Fibroblast of lung (primary cell): ENCODE measurements at regions not wholly inside any gene's neighbourhood (a gene's known extent, or its start where the extent isn't known, plus 50 kb on each side); places are given as distances from the start of the nearest gene placed in this dataset.

Source experiments
- CTCF ChIP-seq, 2 donors: IDR thresholded peaks in 1 of 2; conservative IDR thresholded peaks in 1 of 2; 1 replicate in 1 of 2; 2 replicates in 1 of 2; pipeline ENCODE4 v1.5.1; 2011 to 2012; ENCODE audit warnings: low read length in 2 of 2, control low read depth in 1 of 2, inconsistent platforms in 1 of 2, low read depth in 1 of 2, mild to moderate bottlenecking in 1 of 2
- EZH2 ChIP-seq: IDR thresholded peaks from 2 replicates; pipeline ENCODE4 v1.5.1; 2012; ENCODE audit warnings: low read length, control low read depth, mild to moderate bottlenecking; ENCODE audit errors: missing control alignments

DNA sequence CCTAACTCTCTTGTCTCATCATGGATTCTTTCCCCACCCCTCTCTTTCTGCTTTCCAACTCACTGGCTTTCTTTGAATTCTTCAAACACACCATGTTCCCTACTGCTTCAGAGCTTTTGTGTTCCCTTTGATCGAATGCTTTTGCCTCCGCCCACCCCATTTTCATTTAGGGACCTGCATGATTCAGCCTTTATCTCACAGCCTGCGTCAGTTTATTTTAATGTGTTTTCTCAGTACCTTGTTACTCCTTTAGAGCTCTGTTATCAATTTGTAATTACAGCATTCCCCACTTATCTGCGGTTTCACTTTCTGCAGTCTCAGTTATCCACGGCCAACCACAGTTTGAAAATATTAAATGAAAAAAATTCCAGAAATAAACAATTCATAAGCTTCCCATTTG is 451.3 kb downstream of the METTL15 start:
- TF ChIP-seq CTCF (conservative IDR thresholded peaks at IDR 0.05 in 1 of 2, IDR thresholded peaks at IDR 0.05 in 1 of 2; ENCODE audit: low read depth in 1 of 2, low read length in 2 of 2) (no peak), EZH2 (no peak)
